Activated T-helper 17 cell treated with anti-CD3 and anti-CD28 coated beads, Interleukin-2, amount 50 U/mL, for 72 hours (primary cell): ENCODE measurements at regions not wholly inside any gene's neighbourhood (a gene's known extent, or its start where the extent isn't known, plus 50 kb on each side); places are given as distances from the start of the nearest gene placed in this dataset.

ENCODE experiments used
- ATAC-seq: fragments of 150-1000 bp; cut with Tn5 transposase; replicated peaks from 2 replicates; pipeline ENCODE4 v1.10.0; 2021; ENCODE audit warnings: mild to moderate bottlenecking, moderate library complexity
- H3K27ac Mint-ChIP-seq: one replicate; pipeline ENCODE4 v1.8.0; 2022; ENCODE audit warnings: mixed read lengths
- H3K27me3 Mint-ChIP-seq: one replicate; pipeline ENCODE4 v1.8.0; 2022; ENCODE audit warnings: mixed read lengths
- H3K36me3 Mint-ChIP-seq: one replicate; pipeline ENCODE4 v1.8.0; 2022; ENCODE audit warnings: low read depth, mild to moderate bottlenecking, mixed read lengths
- H3K4me1 Mint-ChIP-seq: one replicate; pipeline ENCODE4 v1.8.0; 2022; ENCODE audit warnings: mixed read lengths
- H3K4me3 Mint-ChIP-seq: one replicate; pipeline ENCODE4 v1.8.0; 2022; ENCODE audit warnings: mild to moderate bottlenecking, mixed read lengths
- H3K9me3 Mint-ChIP-seq: one replicate; pipeline ENCODE4 v1.8.0; 2022; ENCODE audit warnings: mixed read lengths

DNA sequence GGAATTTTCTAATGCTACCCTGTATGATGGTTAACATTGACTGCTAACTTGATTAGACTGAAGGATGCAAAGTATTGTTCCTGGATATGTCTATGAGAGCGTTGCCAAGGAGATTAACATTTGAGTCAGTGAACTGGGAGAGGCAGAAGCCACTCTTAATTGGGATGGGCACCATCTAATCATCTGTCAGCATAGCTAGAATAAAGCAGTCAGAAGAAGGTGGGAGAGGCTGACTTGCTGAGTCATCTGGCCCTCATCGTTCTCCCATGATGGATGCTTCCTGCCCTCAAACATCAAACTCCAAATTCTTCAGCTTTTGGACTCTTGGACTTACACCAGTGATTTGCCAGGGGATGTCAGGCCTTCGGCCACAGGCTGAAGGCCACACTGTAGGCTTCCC lies 878.5 kb downstream of the PCDH7 start:
- Mint-ChIP-seq H3K9me3 (peaks cover 12% of the 10 kb centered on the region), H3K4me3 (no peak overlapping the region), H3K27ac (no peak overlapping the region), H3K36me3 (no peaks in the 10 kb centered on the region), H3K27me3 (no peaks in the 10 kb centered on the region), H3K4me1 (no peaks in the 10 kb centered on the region)
- ATAC-seq = no peak

DNA sequence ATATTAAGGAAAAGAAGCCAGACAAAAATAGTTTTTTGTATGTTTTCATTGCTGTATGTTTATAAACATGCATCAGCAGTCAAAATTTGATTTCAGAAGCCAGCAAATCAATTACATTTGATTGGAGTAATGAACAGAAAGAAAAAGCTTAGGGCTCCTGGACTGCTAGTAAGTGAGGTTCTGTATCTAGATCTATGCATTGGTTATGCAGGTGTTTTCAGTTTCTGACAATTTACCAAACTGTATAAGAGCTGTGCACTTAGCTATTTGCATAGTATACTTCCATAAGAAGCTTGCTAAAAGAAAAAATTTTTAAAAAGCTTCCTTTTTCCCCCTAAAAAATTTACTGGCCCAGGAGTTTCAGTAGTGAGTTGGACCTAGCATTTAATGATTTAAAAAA lies 881.6 kb downstream of the PCDH7 start:
- Mint-ChIP-seq H3K27ac (no peak overlapping the region), H3K36me3 (no peaks in the 10 kb centered on the region), H3K4me1 (no peaks in the 10 kb centered on the region), H3K9me3 (peaks cover 9% of the 10 kb centered on the region), H3K27me3 (no peaks in the 10 kb centered on the region), H3K4me3 (no peak overlapping the region)
- ATAC-seq = no peak

- Mint-ChIP-seq H3K9me3 (peaks cover 8% of the 10 kb centered on the region), H3K4me1 (no peaks in the 10 kb centered on the region), H3K36me3 (no peaks in the 10 kb centered on the region), H3K27me3 (no peaks in the 10 kb centered on the region), H3K27ac (no peak overlapping the region), H3K4me3 (no peak overlapping the region)
- ATAC-seq = no peak
Observed at GRCh38 chr4:31613946-31614623, 893.9 kb downstream of the PCDH7 start.

DNA sequence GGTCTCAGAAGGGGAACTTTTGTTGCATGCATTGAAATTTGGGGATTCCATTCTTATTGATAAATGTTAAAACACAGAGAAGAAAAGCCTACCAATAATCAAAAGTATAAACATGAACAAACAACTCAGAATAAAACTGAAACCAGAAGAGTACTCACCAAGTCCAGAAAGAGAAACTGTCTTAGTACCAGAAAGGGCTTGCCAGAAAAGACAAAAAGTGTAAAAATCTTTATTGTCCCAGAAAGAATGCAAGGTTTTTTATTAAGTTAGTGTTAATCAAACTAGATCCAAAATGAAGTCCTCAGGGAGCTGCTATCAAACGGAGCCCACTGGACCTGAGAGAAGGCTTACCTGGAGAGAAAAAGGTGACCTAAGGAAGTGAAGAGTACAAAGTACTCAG lies 897.5 kb downstream of the PCDH7 start:
- Mint-ChIP-seq H3K27ac (no peak overlapping the region), H3K9me3 (peaks cover 3% of the 10 kb centered on the region), H3K4me1 (no peaks in the 10 kb centered on the region), H3K4me3 (no peak overlapping the region), H3K27me3 (no peaks in the 10 kb centered on the region), H3K36me3 (no peaks in the 10 kb centered on the region)
- no peak for ATAC-seq

- no peaks in the 10 kb centered on the region for H3K4me1 Mint-ChIP-seq
Observed at GRCh38 chr4:31620476-31620875, 900.3 kb downstream of the PCDH7 start.

GRCh38 chr4:31645236-31645635 lies 925.1 kb downstream of the PCDH7 start:
- no peaks in the 10 kb centered on the region for H3K36me3 Mint-ChIP-seq

More at GRCh38 chr4:31620476-31620875, 900.3 kb downstream of the PCDH7 start:
- peaks cover 14% of the 10 kb centered on the region for H3K9me3 Mint-ChIP-seq
- H3K36me3 Mint-ChIP-seq = no peaks in the 10 kb centered on the region
- no peak for ATAC-seq
- H3K27ac Mint-ChIP-seq = no peak overlapping the region
- H3K27me3 Mint-ChIP-seq = no peaks in the 10 kb centered on the region
- no peak overlapping the region for H3K4me3 Mint-ChIP-seq

GRCh38 chr4:31647786-31648185 lies 927.6 kb downstream of the PCDH7 start:
- ATAC-seq = no peak
- peaks cover 14% of the 10 kb centered on the region for H3K9me3 Mint-ChIP-seq
- H3K36me3 Mint-ChIP-seq = no peaks in the 10 kb centered on the region
- H3K27ac Mint-ChIP-seq = no peak overlapping the region
- no peak overlapping the region for H3K4me3 Mint-ChIP-seq
- H3K4me1 Mint-ChIP-seq = no peaks in the 10 kb centered on the region
- H3K27me3 Mint-ChIP-seq = no peaks in the 10 kb centered on the region

More at GRCh38 chr4:31645236-31645635, 925.1 kb downstream of the PCDH7 start:
- no peak overlapping the region for H3K27ac Mint-ChIP-seq
- no peaks in the 10 kb centered on the region for H3K4me1 Mint-ChIP-seq
- ATAC-seq = no peak
- H3K9me3 Mint-ChIP-seq = peaks cover 11% of the 10 kb centered on the region
- H3K27me3 Mint-ChIP-seq = no peaks in the 10 kb centered on the region
- no peak overlapping the region for H3K4me3 Mint-ChIP-seq

DNA sequence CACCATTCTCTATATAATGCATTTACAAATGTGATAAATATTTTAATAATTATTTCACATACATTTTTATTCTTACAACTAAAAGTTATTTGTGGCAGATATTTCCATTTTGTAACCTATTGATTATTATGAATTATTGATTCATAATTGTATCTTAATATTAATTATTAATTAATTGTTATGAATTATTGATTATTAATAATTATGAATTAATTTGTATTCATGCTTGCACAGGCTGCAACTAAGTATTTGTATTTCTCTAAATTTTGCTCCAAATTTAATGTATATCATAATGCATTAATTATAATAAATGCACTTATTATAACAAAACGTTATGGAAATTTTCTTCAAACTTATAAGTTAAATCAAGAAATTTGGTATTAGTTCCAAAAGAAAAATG lies 929.7 kb downstream of the PCDH7 start:
- Mint-ChIP-seq H3K4me3 (no peak overlapping the region), H3K4me1 (no peaks in the 10 kb centered on the region), H3K27ac (no peak overlapping the region), H3K27me3 (no peaks in the 10 kb centered on the region), H3K9me3 (peaks cover 10% of the 10 kb centered on the region), H3K36me3 (no peaks in the 10 kb centered on the region)
- no peak for ATAC-seq

- ATAC-seq = no peak
- H3K9me3 Mint-ChIP-seq = peaks cover 11% of the 10 kb centered on the region
Observed at GRCh38 chr4:31651541-31651940, 931.4 kb downstream of the PCDH7 start.

GRCh38 chr4:31655328-31655727 lies 935.2 kb downstream of the PCDH7 start:
- Mint-ChIP-seq H3K36me3 (no peaks in the 10 kb centered on the region), H3K27ac (no peak overlapping the region), H3K4me3 (no peak overlapping the region), H3K9me3 (peaks cover 9% of the 10 kb centered on the region), H3K4me1 (no peaks in the 10 kb centered on the region), H3K27me3 (no peaks in the 10 kb centered on the region)
- ATAC-seq = no peak

More at GRCh38 chr4:31651541-31651940, 931.4 kb downstream of the PCDH7 start:
- no peak overlapping the region for H3K4me3 Mint-ChIP-seq
- no peaks in the 10 kb centered on the region for H3K27me3 Mint-ChIP-seq
- H3K4me1 Mint-ChIP-seq = no peaks in the 10 kb centered on the region
- no peaks in the 10 kb centered on the region for H3K36me3 Mint-ChIP-seq
- no peak overlapping the region for H3K27ac Mint-ChIP-seq

DNA sequence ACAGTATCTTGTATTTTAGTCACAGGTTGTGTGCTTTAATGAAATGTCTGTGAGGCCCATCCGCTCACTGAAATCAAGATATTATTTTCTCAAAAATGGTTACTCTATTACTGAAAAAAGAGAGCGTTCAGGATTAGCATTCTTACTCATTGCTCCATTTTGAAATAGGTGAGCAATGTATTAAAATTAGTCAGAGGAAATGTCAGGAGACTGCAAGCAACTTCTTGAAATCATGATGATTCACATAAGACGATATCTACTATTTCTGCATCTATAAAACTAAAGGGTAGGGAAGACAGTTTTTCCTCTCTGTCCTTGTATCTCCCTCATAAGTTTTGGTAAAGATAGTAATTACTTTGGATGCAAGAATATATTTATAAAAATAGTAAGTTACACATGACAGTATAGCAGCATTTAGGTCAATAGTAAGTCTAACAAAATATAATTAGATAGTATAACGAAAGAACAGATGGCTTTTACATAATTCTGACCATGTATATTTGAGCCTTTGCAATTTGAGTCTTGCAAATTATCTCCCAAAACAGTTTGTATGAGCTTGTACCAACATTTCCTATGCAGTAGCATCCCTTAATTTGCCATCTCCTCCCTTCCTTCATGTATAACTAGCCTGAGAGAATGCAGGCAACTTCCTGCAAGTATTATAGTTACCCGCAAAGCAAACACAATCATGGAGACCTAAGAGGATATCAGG lies 937.8 kb downstream of the PCDH7 start:
- Mint-ChIP-seq H3K4me1 (no peaks in the 10 kb centered on the region), H3K4me3 (no peak overlapping the region), H3K27ac (no peak overlapping the region), H3K27me3 (no peaks in the 10 kb centered on the region), H3K36me3 (no peaks in the 10 kb centered on the region), H3K9me3 (peaks cover 3% of the 10 kb centered on the region)
- ATAC-seq = no peak

GRCh38 chr4:31660916-31661315 lies 940.7 kb downstream of the PCDH7 start:
- Mint-ChIP-seq H3K27ac (no peak overlapping the region), H3K4me1 (no peaks in the 10 kb centered on the region), H3K36me3 (no peaks in the 10 kb centered on the region), H3K4me3 (no peak overlapping the region), H3K27me3 (no peaks in the 10 kb centered on the region), H3K9me3 (peaks cover 13% of the 10 kb centered on the region)
- ATAC-seq = no peak

DNA sequence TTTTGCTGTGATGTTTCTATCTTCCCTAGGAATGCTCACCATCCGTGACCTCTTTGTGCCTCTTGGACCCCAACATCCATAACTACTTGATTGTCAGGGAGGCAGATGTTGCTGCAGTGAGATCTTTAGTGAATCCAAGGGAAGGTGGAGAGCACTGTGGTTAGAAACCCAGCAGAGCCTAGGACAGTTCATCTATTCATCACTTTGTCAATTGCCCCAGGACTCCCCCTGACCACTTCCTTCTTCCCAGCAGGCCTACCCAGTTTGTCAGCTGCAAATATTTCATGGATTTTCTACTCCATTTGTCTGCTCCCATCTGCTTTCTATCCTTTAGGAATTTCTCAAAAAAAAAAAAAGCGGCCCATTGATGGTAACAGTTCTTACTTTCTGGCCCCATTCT lies 942.8 kb downstream of the PCDH7 start:
- no peak for ATAC-seq
- H3K27ac Mint-ChIP-seq = no peak overlapping the region
- H3K36me3 Mint-ChIP-seq = no peaks in the 10 kb centered on the region
- H3K4me1 Mint-ChIP-seq = no peaks in the 10 kb centered on the region
- no peak overlapping the region for H3K4me3 Mint-ChIP-seq
- peaks cover 10% of the 10 kb centered on the region for H3K9me3 Mint-ChIP-seq
- H3K27me3 Mint-ChIP-seq = no peaks in the 10 kb centered on the region

- H3K4me3 Mint-ChIP-seq = no peak overlapping the region
Observed at GRCh38 chr4:31667686-31668085, 947.5 kb downstream of the PCDH7 start.

GRCh38 chr4:31674313-31674947 lies 954.3 kb downstream of the PCDH7 start:
- no peak overlapping the region for H3K4me3 Mint-ChIP-seq
- no peaks in the 10 kb centered on the region for H3K27me3 Mint-ChIP-seq
- H3K27ac Mint-ChIP-seq = no peak overlapping the region
- H3K9me3 Mint-ChIP-seq = peaks cover 7% of the 10 kb centered on the region
- H3K4me1 Mint-ChIP-seq = no peaks in the 10 kb centered on the region
- ATAC-seq = no peak
- no peaks in the 10 kb centered on the region for H3K36me3 Mint-ChIP-seq

More at GRCh38 chr4:31667686-31668085, 947.5 kb downstream of the PCDH7 start:
- Mint-ChIP-seq H3K4me1 (no peaks in the 10 kb centered on the region), H3K9me3 (peaks cover 18% of the 10 kb centered on the region), H3K36me3 (no peaks in the 10 kb centered on the region), H3K27ac (no peak overlapping the region), H3K27me3 (no peaks in the 10 kb centered on the region)
- no peak for ATAC-seq
